GM12878 (cell line): ENCODE measurements at regions not wholly inside any gene's neighbourhood (a gene's known extent, or its start where the extent isn't known, plus 50 kb on each side); places are given as distances from the start of the nearest gene placed in this dataset.

Source experiments
- ATF7 ChIP-seq: fragments of 450-650 bp; IDR thresholded peaks from 2 replicates; pipeline ENCODE4 v1.6.1; 2016; ENCODE audit warnings: low read depth, mild to moderate bottlenecking
- BCL11A ChIP-seq: IDR thresholded peaks from 2 replicates; pipeline ENCODE4 v1.6.1; 2011; ENCODE audit warnings: low read depth, low read length
- BCLAF1 ChIP-seq: fragments of 450-650 bp; IDR thresholded peaks from 2 replicates; pipeline ENCODE4 v1.6.1; 2017; ENCODE audit warnings: antibody characterized with exemption, mild to moderate bottlenecking, moderate library complexity
- DPF2 ChIP-seq: fragments of 450-650 bp; IDR thresholded peaks from 2 replicates; pipeline ENCODE4 v1.6.1; 2017; ENCODE audit warnings: mild to moderate bottlenecking
- ELK1 ChIP-seq: IDR thresholded peaks from 2 replicates; pipeline ENCODE4 v1.6.1; 2012; ENCODE audit warnings: low read depth, low read length, improper control_type of control experiment
- EP300 ChIP-seq, 2 experiments: fragments of 150-350 bp in 1 of 2; IDR thresholded peaks; 2 replicates each; pipeline ENCODE4 v1.6.1; 2011 to 2012; ENCODE audit warnings: low read depth in 2 of 2, low read length in 2 of 2, borderline replicate concordance in 1 of 2, improper control_type of control experiment in 1 of 2, inconsistent platforms in 1 of 2; ENCODE audit not compliant: control insufficient read depth in 1 of 2
- EZH2 ChIP-seq: IDR thresholded peaks from 2 replicates; pipeline ENCODE4 v1.6.1; 2012; ENCODE audit warnings: low read depth, mild to moderate bottlenecking, control low read depth, inconsistent platforms, low read length, borderline replicate concordance; ENCODE audit not compliant: control insufficient read depth
- IRF5 ChIP-seq: fragments of 450-650 bp; IDR thresholded peaks from 2 replicates; pipeline ENCODE4 v1.6.1; 2017; ENCODE audit warnings: borderline replicate concordance
- JUNB ChIP-seq: IDR thresholded peaks from 2 replicates; pipeline ENCODE4 v1.6.1; 2016; ENCODE audit warnings: antibody characterized with exemption, mild to moderate bottlenecking
- MEF2A ChIP-seq: IDR thresholded peaks from 2 replicates; pipeline ENCODE4 v1.6.1; 2011; ENCODE audit warnings: low read depth, mild to moderate bottlenecking, low read length, moderate library complexity; ENCODE audit not compliant: insufficient read depth
- NFIC ChIP-seq: IDR thresholded peaks from 2 replicates; pipeline ENCODE4 v1.6.1; 2012; ENCODE audit warnings: low read depth, mild to moderate bottlenecking, inconsistent platforms, low read length, moderate library complexity
- NRF1 ChIP-seq: conservative IDR thresholded peaks from 2 replicates; pipeline ENCODE4 v1.6.1; 2011; ENCODE audit warnings: mild to moderate bottlenecking, low read depth, low read length, improper control_type of control experiment
- PAX5 ChIP-seq: IDR thresholded peaks from 2 replicates; pipeline ENCODE4 v1.6.1; 2011; ENCODE audit warnings: low read depth, low read length, borderline replicate concordance
- PML ChIP-seq: IDR thresholded peaks from 2 replicates; pipeline ENCODE4 v1.6.1; 2012; ENCODE audit warnings: low read length, inconsistent platforms
- RAD51 ChIP-seq: fragments of 450-650 bp; IDR thresholded peaks from 2 replicates; pipeline ENCODE4 v1.6.1; 2016; ENCODE audit warnings: moderate library complexity, mild to moderate bottlenecking, inconsistent platforms
- RELB ChIP-seq: fragments of 450-650 bp; IDR thresholded peaks from 2 replicates; pipeline ENCODE4 v1.6.1; 2017; ENCODE audit warnings: low read depth, mild to moderate bottlenecking, moderate library complexity
- RUNX3 ChIP-seq: IDR thresholded peaks from 2 replicates; pipeline ENCODE4 v1.6.1; 2012; ENCODE audit warnings: low read length, inconsistent platforms
- SP1 ChIP-seq: IDR thresholded peaks from one replicate; pipeline ENCODE4 v1.6.1; 2011; ENCODE audit warnings: low read depth, low read length
- STAT3 ChIP-seq: IDR thresholded peaks from 2 replicates; pipeline ENCODE4 v1.6.1; 2011; ENCODE audit warnings: low read depth, low read length, improper control_type of control experiment
- ZNF384 ChIP-seq: IDR thresholded peaks from 2 replicates; pipeline ENCODE4 v1.6.1; 2012; ENCODE audit warnings: low read depth, mild to moderate bottlenecking, low read length, improper control_type of control experiment, borderline replicate concordance
- ZNF622 ChIP-seq: fragments of 450-650 bp; IDR thresholded peaks from 2 replicates; pipeline ENCODE4 v1.6.1; 2017; ENCODE audit warnings: mild to moderate bottlenecking, inconsistent platforms

- TF ChIP-seq SP1, result no peak
- TF ChIP-seq NRF1, result no peak
- TF ChIP-seq PML, result no peak
- peak; percentile 75 for TF ChIP-seq RUNX3
- TF ChIP-seq IRF5, result no peak
- no peak for TF ChIP-seq ZNF622
- TF ChIP-seq ZNF384, result 0 out of 2 replicates have a peak, but pooled peaks have one; percentile 24
- TF ChIP-seq BCLAF1, result no peak
- no peak for TF ChIP-seq MEF2A
- TF ChIP-seq RAD51, result no peak
- peak; percentile 36; the same call in 1 of the 2 replicates for TF ChIP-seq NFIC
- TF ChIP-seq ELK1, result no peak
- TF ChIP-seq EZH2, result no peak
- peak; percentile 28; the same call in 1 of the 2 replicates for TF ChIP-seq BCL11A
- no peak for TF ChIP-seq RELB
- TF ChIP-seq DPF2, result no peak
- TF ChIP-seq JUNB, result peak; percentile 56
- TF ChIP-seq STAT3, result no peak
- no peak for TF ChIP-seq PAX5
- TF ChIP-seq EP300 (IDR thresholded peaks at IDR 0.05; ENCODE audit: borderline replicate concordance in 1 of 2, control insufficient read depth in 1 of 2, low read depth in 2 of 2, low read length in 2 of 2), result 0 out of 4 replicates have a peak, but pooled peaks of 1 of the 2 experiments have one; percentile 23
- peak; percentile 72 for TF ChIP-seq ATF7
These were observed 209.1 kb upstream of the VWC2 start (continued) for GRCh38 chr7:49564379-49564714.
